NB4 (cell line): ENCODE measurements at regions not wholly inside any gene's neighbourhood (a gene's known extent, or its start where the extent isn't known, plus 50 kb on each side); places are given as distances from the start of the nearest gene placed in this dataset.

ENCODE experiments used
- DNase-seq: peaks from one replicate; pipeline ENCODE4 v3.0.0; 2010; ENCODE audit warnings: low read depth
- H3K4me3 ChIP-seq: one replicate; pipeline ENCODE4 v1.5.1; 2011; ENCODE audit warnings: mild to moderate bottlenecking, low read depth, low read length, moderate library complexity
- MYC ChIP-seq: IDR thresholded peaks from 2 replicates; pipeline ENCODE4 v1.6.1; 2011; ENCODE audit warnings: low read depth, low read length
- POLR2A ChIP-seq: IDR thresholded peaks from 2 replicates; pipeline ENCODE4 v1.6.1; 2011; ENCODE audit warnings: mild to moderate bottlenecking; ENCODE audit not compliant: insufficient read length; ENCODE audit errors: extremely low read depth
- TF ChIP-seq, protein P1 (sequence below): IDR thresholded peaks from 2 replicates; pipeline ENCODE4 v1.6.1; 2011; ENCODE audit warnings: low read depth, low read length
- TF ChIP-seq, protein P2 (sequence below): IDR thresholded peaks from one replicate; pipeline ENCODE4 v1.5.1; 2012; ENCODE audit warnings: low read depth, low read length

- DNase-seq, result no peak
- TF ChIP-seq, protein P1, sequence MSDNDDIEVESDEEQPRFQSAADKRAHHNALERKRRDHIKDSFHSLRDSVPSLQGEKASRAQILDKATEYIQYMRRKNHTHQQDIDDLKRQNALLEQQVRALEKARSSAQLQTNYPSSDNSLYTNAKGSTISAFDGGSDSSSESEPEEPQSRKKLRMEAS, result no peak
- TF ChIP-seq POLR2A (no peak), MYC (no peak)
- TF ChIP-seq, protein P2, sequence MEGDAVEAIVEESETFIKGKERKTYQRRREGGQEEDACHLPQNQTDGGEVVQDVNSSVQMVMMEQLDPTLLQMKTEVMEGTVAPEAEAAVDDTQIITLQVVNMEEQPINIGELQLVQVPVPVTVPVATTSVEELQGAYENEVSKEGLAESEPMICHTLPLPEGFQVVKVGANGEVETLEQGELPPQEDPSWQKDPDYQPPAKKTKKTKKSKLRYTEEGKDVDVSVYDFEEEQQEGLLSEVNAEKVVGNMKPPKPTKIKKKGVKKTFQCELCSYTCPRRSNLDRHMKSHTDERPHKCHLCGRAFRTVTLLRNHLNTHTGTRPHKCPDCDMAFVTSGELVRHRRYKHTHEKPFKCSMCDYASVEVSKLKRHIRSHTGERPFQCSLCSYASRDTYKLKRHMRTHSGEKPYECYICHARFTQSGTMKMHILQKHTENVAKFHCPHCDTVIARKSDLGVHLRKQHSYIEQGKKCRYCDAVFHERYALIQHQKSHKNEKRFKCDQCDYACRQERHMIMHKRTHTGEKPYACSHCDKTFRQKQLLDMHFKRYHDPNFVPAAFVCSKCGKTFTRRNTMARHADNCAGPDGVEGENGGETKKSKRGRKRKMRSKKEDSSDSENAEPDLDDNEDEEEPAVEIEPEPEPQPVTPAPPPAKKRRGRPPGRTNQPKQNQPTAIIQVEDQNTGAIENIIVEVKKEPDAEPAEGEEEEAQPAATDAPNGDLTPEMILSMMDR, result no peak
- no peak overlapping the region for H3K4me3 ChIP-seq
These were observed 186.6 kb downstream of the ADAMTS15 start for GRCh38 chr11:130634961-130635473.

DNA sequence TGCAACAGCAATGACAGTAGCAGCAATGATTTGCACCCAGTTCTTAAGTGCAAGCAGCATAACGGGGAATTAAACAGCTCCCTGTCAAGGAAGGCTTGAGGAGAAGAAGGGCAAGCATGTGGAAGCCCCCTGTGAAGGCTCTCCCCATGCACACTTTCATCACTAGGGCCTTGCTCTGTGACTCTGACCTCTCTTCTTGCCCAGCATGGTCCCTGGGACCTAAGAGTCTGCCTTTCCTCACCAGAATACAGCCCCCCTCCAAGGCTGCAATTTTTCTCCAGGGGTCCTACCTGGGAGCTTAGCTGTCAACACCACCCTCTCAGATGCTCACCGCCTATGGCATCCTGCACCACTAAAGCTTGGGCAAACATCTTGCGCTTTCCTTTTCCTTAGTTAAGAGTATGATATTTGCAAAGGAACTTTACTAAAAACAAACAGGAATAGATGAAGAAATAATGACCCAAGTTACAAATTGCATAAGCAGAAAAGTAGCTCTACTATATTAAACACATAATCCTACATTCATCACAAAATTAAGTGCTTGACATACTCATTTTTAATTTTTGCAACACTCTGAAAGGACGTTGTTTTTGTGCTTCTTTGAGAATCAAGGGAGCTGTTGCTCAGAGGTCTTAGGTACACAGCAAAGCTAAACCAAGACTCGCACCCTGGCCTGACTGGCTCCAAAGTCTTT is 187.6 kb downstream of the ADAMTS15 start:
- TF ChIP-seq, protein P2, result no peak
- TF ChIP-seq MYC (no peak), POLR2A (no peak)
- TF ChIP-seq, protein P1, result no peak
- DNase-seq, result no peak
- no peak overlapping the region for H3K4me3 ChIP-seq

GRCh38 chr11:130636722-130637464 is 188.4 kb downstream of the ADAMTS15 start:
- H3K4me3 ChIP-seq, result no peak overlapping the region
- DNase-seq, result peak; percentile 31
- TF ChIP-seq, protein P1, result no peak
- no peak for TF ChIP-seq POLR2A
- TF ChIP-seq MYC, result no peak
- TF ChIP-seq, protein P2, result no peak

DNA sequence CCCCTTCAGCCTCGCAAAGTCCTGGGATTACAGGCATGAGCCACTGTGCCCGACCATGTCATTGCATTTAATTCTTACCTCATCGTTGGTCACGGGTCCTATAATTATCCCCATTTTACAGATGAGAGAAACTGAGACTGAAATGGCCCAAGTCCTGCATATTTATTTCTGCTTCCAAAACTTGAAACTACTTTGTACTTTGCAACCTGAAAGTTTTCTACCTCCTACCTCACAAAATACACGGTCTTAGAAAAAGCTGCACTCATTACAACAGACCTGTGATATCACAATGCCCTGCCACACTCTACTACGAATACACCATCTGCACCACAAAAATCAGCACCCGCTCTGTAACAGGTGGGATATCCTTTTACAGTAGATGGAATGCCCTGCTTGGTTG is 189.1 kb downstream of the ADAMTS15 start:
- DNase-seq, result no peak
- H3K4me3 ChIP-seq, result no peak overlapping the region
- TF ChIP-seq, protein P1, result no peak
- TF ChIP-seq POLR2A (no peak), MYC (no peak)
- TF ChIP-seq, protein P2, result no peak

DNA sequence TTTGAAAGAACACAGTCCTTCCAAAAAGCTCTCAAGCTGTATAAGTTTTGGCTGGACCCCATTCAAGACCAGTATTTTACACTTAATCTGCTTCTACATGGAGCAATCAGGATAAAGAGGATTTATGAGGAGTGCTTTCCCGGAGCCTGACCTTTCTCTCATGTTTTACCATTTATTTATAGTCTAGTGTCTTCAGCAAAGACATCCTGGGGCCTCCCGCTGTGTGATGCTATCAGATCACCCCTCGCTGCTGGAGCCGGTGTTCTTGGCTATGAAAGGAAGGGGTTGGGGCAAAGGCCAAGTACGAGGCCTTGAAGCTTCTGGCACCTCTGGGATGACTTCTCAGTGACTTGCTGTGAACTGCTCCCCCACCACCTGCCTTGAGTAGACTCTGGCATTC is 189.6 kb downstream of the ADAMTS15 start:
- H3K4me3 ChIP-seq, result no peak overlapping the region
- TF ChIP-seq, protein P1, result no peak
- DNase-seq, result no peak

GRCh38 chr11:130638624-130639023 is 190.2 kb downstream of the ADAMTS15 start:
- TF ChIP-seq, protein P1, result no peak
- TF ChIP-seq POLR2A (no peak), MYC (no peak)
- TF ChIP-seq, protein P2, result no peak
- no peak for DNase-seq
- no peak overlapping the region for H3K4me3 ChIP-seq
